Glutamatergic neuron (in vitro differentiated cells): ENCODE measurements at regions not wholly inside any gene's neighbourhood (a gene's known extent, or its start where the extent isn't known, plus 50 kb on each side); places are given as distances from the start of the nearest gene placed in this dataset.
"Not testable (repeated sequence)": the region's sequence is repeated elsewhere in the genome, so short reads cannot be mapped to it uniquely, and the experiment has no call there.

Experiments
- DNase-seq: peaks from one replicate; pipeline ENCODE4 v3.0.0; 2022
- H3K27ac Mint-ChIP-seq: one replicate; pipeline ENCODE4 v1.8.0; 2020; ENCODE audit warnings: mild to moderate bottlenecking, mixed read lengths, inconsistent platforms; ENCODE audit not compliant: unreplicated experiment
- H3K27me3 Mint-ChIP-seq: one replicate; pipeline ENCODE4 v1.8.0; 2020; ENCODE audit warnings: mild to moderate bottlenecking, moderate library complexity, mixed read lengths, inconsistent platforms; ENCODE audit not compliant: unreplicated experiment
- H3K36me3 Mint-ChIP-seq: one replicate; pipeline ENCODE4 v1.8.0; 2020; ENCODE audit warnings: mild to moderate bottlenecking, mixed read lengths, inconsistent platforms; ENCODE audit not compliant: unreplicated experiment
- H3K4me1 Mint-ChIP-seq: one replicate; pipeline ENCODE4 v1.8.0; 2020; ENCODE audit warnings: mild to moderate bottlenecking, low read depth, mixed read lengths, inconsistent platforms; ENCODE audit not compliant: unreplicated experiment
- H3K4me3 Mint-ChIP-seq: one replicate; pipeline ENCODE4 v1.8.0; 2020; ENCODE audit warnings: mild to moderate bottlenecking, mixed read lengths, inconsistent platforms; ENCODE audit not compliant: unreplicated experiment
- H3K9me3 Mint-ChIP-seq: one replicate; pipeline ENCODE4 v1.8.0; 2020; ENCODE audit warnings: mild to moderate bottlenecking, moderate library complexity, mixed read lengths, inconsistent platforms; ENCODE audit not compliant: unreplicated experiment
- CTCF ChIP-seq: fragments of 200-600 bp; sonication (generic); IDR thresholded peaks from one replicate; pipeline ENCODE4 v1.5.0; 2021; ENCODE audit not compliant: partially characterized antibody, unreplicated experiment

- Mint-ChIP-seq H3K4me1 (peaks cover 36% of the 10 kb centered on the region), H3K36me3 (peaks cover 4% of the 10 kb centered on the region), H3K9me3 (peaks cover 2% of the 10 kb centered on the region), H3K4me3 (no peak overlapping the region), H3K27ac (no peak overlapping the region), H3K27me3 (peaks cover 3% of the 10 kb centered on the region)
- no peak for TF ChIP-seq CTCF
- DNase-seq: no peak
Observed at GRCh38 chr10:2885288-2886278, 181.8 kb upstream of the PFKP start.

GRCh38 chr10:2883983-2884540 is 183.3 kb upstream of the PFKP start:
- H3K4me1 Mint-ChIP-seq: peaks cover 36% of the 10 kb centered on the region
- not testable (repeated sequence) for H3K27me3 Mint-ChIP-seq, H3K4me3 Mint-ChIP-seq, H3K27ac Mint-ChIP-seq, H3K36me3 Mint-ChIP-seq, DNase-seq, H3K9me3 Mint-ChIP-seq

GRCh38 chr10:2883238-2883637 is 184.1 kb upstream of the PFKP start:
- H3K4me3 Mint-ChIP-seq: no peak overlapping the region
- H3K4me1 Mint-ChIP-seq: peaks cover 36% of the 10 kb centered on the region
- no peaks in the 10 kb centered on the region for H3K36me3 Mint-ChIP-seq
- DNase-seq: no peak
- H3K27ac Mint-ChIP-seq: no peak overlapping the region
- peaks cover 2% of the 10 kb centered on the region for H3K9me3 Mint-ChIP-seq
- no peak for TF ChIP-seq CTCF
- no peaks in the 10 kb centered on the region for H3K27me3 Mint-ChIP-seq

- Mint-ChIP-seq H3K27me3 (no peaks in the 10 kb centered on the region), H3K4me1 (peaks cover 33% of the 10 kb centered on the region), H3K27ac (no peak overlapping the region), H3K9me3 (peaks cover 2% of the 10 kb centered on the region), H3K36me3 (no peaks in the 10 kb centered on the region), H3K4me3 (no peak overlapping the region)
- TF ChIP-seq CTCF: no peak
- DNase-seq: no peak
Observed at GRCh38 chr10:2882628-2883027, 184.7 kb upstream of the PFKP start.

- no peak for TF ChIP-seq CTCF
- Mint-ChIP-seq H3K4me1 (peaks cover 29% of the 10 kb centered on the region), H3K36me3 (no peaks in the 10 kb centered on the region), H3K27me3 (no peaks in the 10 kb centered on the region), H3K9me3 (peaks cover 2% of the 10 kb centered on the region), H3K27ac (no peak overlapping the region), H3K4me3 (no peak overlapping the region)
- DNase-seq: no peak
Observed at GRCh38 chr10:2881720-2882620, 185.4 kb upstream of the PFKP start.

- not testable (repeated sequence) for H3K9me3 Mint-ChIP-seq, H3K4me3 Mint-ChIP-seq, H3K27ac Mint-ChIP-seq, DNase-seq, H3K36me3 Mint-ChIP-seq, H3K27me3 Mint-ChIP-seq
- peaks cover 17% of the 10 kb centered on the region for H3K4me1 Mint-ChIP-seq
Observed at GRCh38 chr10:2880050-2880449, 187.3 kb upstream of the PFKP start.
